IMR-90 (cell line): ENCODE measurements at regions not wholly inside any gene's neighbourhood (a gene's known extent, or its start where the extent isn't known, plus 50 kb on each side); places are given as distances from the start of the nearest gene placed in this dataset.

Experiments used
- ATAC-seq: fragments of 200-7000 bp; cut with Tn5 transposase; 2 replicates; pipeline ENCODE4 v1.9.1; 2020; ENCODE audit warnings: low read depth, mild to moderate bottlenecking, moderate library complexity
- BruUV-seq: library from RNA; stranded (reverse); fragments of 400-500 nt; replicated peaks from 2 replicates; lab custom pipeline; 2021; lab: Mats Ljungman, UMichigan
- CTCF ChIA-PET: fragments of 300-600 bp; formaldehyde crosslinking; extraction: SDS; loops from one replicate; lab custom pipeline; 2021; ENCODE audit warnings: antibody characterized with exemption; lab: Yijun Ruan, JAX
- POLR2A ChIA-PET: fragments of 300-600 bp; sonication (Branson Sonifier 250); formaldehyde crosslinking; loops from one replicate; lab custom pipeline; 2022; ENCODE audit warnings: antibody characterized with exemption; ENCODE audit not compliant: unreplicated experiment; lab: Charles Lee
- DNase-seq: peaks from one replicate; pipeline ENCODE4 v3.0.0; 2013
- H2AFZ ChIP-seq: replicated peaks from 2 replicates; pipeline ENCODE3; 2013; ENCODE audit warnings: low read length, mild to moderate bottlenecking; ENCODE audit not compliant: poor library complexity
- H2AK5ac ChIP-seq: 2 replicates; pipeline ENCODE4 v1.6.1; 2013; ENCODE audit warnings: low read depth, low read length, inconsistent platforms
- H2AK9ac ChIP-seq: replicated peaks from 2 replicates; pipeline ENCODE3; 2013; ENCODE audit warnings: mild to moderate bottlenecking, low read depth, low read length, moderate library complexity; ENCODE audit not compliant: poor library complexity
- H2BK120ac ChIP-seq: 2 replicates; pipeline ENCODE4 v1.6.1; 2013; ENCODE audit warnings: low read depth, low read length, inconsistent platforms
- H2BK15ac ChIP-seq: 3 replicates; pipeline ENCODE4 v1.6.1; 2013; ENCODE audit warnings: low read depth, low read length, inconsistent platforms
- H2BK20ac ChIP-seq: 2 replicates; pipeline ENCODE4 v1.6.1; 2013; ENCODE audit warnings: low read depth, mild to moderate bottlenecking, inconsistent platforms, low read length, moderate library complexity
- H2BK5ac ChIP-seq: 2 replicates; pipeline ENCODE4 v1.6.1; 2013; ENCODE audit warnings: mild to moderate bottlenecking, low read depth, low read length, inconsistent platforms; ENCODE audit not compliant: poor library complexity, severe bottlenecking
- H3K14ac ChIP-seq: replicated peaks from 2 replicates; pipeline ENCODE4 v1.6.1; 2013; ENCODE audit warnings: low read depth, low read length, inconsistent platforms
- H3K18ac ChIP-seq: 2 replicates; pipeline ENCODE4 v1.6.1; 2013; ENCODE audit warnings: low read depth, low read length, control low read depth
- H3K23ac ChIP-seq: 2 replicates; pipeline ENCODE4 v1.6.1; 2013; ENCODE audit warnings: low read depth, low read length, inconsistent platforms
- H3K27ac ChIP-seq: 2 replicates; pipeline ENCODE4 v1.5.1; 2013; ENCODE audit warnings: mild to moderate bottlenecking, control low read depth, low read length; ENCODE audit not compliant: insufficient read depth
- H3K27me3 ChIP-seq: 2 replicates; pipeline ENCODE4 v1.6.1; 2013; ENCODE audit warnings: low read length; ENCODE audit not compliant: control insufficient read depth, insufficient read depth
- H3K36me3 ChIP-seq: 2 replicates; pipeline ENCODE4 v1.6.1; 2013; ENCODE audit warnings: low read length, mixed read lengths; ENCODE audit not compliant: control insufficient read depth, insufficient read depth
- H3K4ac ChIP-seq: 2 replicates; pipeline ENCODE4 v1.6.1; 2013; ENCODE audit warnings: low read depth, low read length, inconsistent platforms
- H3K4me1 ChIP-seq: 2 replicates; pipeline ENCODE4 v1.6.1; 2013; ENCODE audit warnings: low read length, mixed read lengths; ENCODE audit not compliant: control insufficient read depth, insufficient read depth
- H3K4me2 ChIP-seq: 2 replicates; pipeline ENCODE4 v1.6.1; 2013; ENCODE audit warnings: low read depth, mild to moderate bottlenecking, control low read depth, low read length, moderate library complexity
- H3K4me3 ChIP-seq: 2 replicates; pipeline ENCODE4 v1.5.1; 2013; ENCODE audit warnings: low read depth, mild to moderate bottlenecking, control low read depth, low read length, moderate library complexity; ENCODE audit not compliant: insufficient read depth
- H3K56ac ChIP-seq: 2 replicates; pipeline ENCODE4 v1.6.1; 2013; ENCODE audit warnings: low read length, inconsistent platforms; ENCODE audit not compliant: insufficient read depth; ENCODE audit errors: extremely low read depth
- H3K79me1 ChIP-seq, 2 experiments: 2 replicates each; pipeline ENCODE4 v1.6.1; 2013; ENCODE audit warnings: low read length in 2 of 2, inconsistent platforms in 1 of 2, low read depth in 1 of 2
- H3K9ac ChIP-seq: 2 replicates; pipeline ENCODE4 v1.6.1; 2013; ENCODE audit warnings: low read depth, low read length, control low read depth
- H3K9me1 ChIP-seq: 2 replicates; pipeline ENCODE4 v1.6.1; 2013; ENCODE audit warnings: low read length, inconsistent platforms; ENCODE audit not compliant: insufficient read depth
- H3K9me3 ChIP-seq: 2 replicates; pipeline ENCODE4 v1.6.1; 2013; ENCODE audit warnings: low read length; ENCODE audit not compliant: control insufficient read depth, insufficient read depth
- H4K20me1 ChIP-seq: 2 replicates; pipeline ENCODE4 v1.6.1; 2013; ENCODE audit warnings: low read length, inconsistent platforms; ENCODE audit not compliant: insufficient read depth
- H4K5ac ChIP-seq: 2 replicates; pipeline ENCODE4 v1.6.1; 2013; ENCODE audit warnings: mild to moderate bottlenecking, low read depth, low read length, control low read depth
- H4K8ac ChIP-seq, 2 experiments: 2 replicates each; pipeline ENCODE4 v1.6.1; 2013; ENCODE audit warnings: low read depth in 2 of 2, low read length in 2 of 2, control low read depth in 1 of 2, inconsistent platforms in 1 of 2
- H4K91ac ChIP-seq: 2 replicates; pipeline ENCODE4 v1.6.1; 2013; ENCODE audit warnings: low read depth, low read length, inconsistent platforms; ENCODE audit not compliant: insufficient read depth
- FOS ChIP-seq: fragments of 150-350 bp; IDR thresholded peaks from 2 replicates; pipeline ENCODE4 v1.6.1; 2016; ENCODE audit warnings: low read depth, low read length
- MAZ ChIP-seq: IDR thresholded peaks from 2 replicates; pipeline ENCODE4 v1.6.1; 2012; ENCODE audit warnings: low read depth, mild to moderate bottlenecking, low read length, improper control_type of control experiment, moderate library complexity, borderline replicate concordance
- WGBS, 2 experiments: methylation state at CpG; one replicate each; pipeline versions ENCODE4 v1.1.5 to v1.1.7; 2013; ENCODE audit warnings: missing lambda C conversion rate in 2 of 2; ENCODE audit not compliant: insufficient read length in 1 of 2; ENCODE audit errors: extremely low coverage in 2 of 2; 5-methylcytosine and 5-hydroxymethylcytosine counted together
- dilution Hi-C: fragments of 300-500 bp; cut with HindIII; formaldehyde crosslinking; loops from one replicate; pipeline ENCODE4 v1.14.3; 2018; ENCODE audit warnings: low sequenced_read_pairs; ENCODE audit not compliant: unreplicated experiment
- in situ Hi-C: fragments of 300-500 bp; cut with MboI; formaldehyde crosslinking; loops from 3 replicates; pipeline ENCODE4 v1.14.3; 2019; ENCODE audit warnings: low sequenced_read_pairs, inconsistent platforms, mixed read lengths
- intact Hi-C: fragments of 100-400 bp; cut with micrococcal nuclease; formaldehyde crosslinking; loops from 2 replicates; pipeline ENCODE4 v1.10.0; 2022

DNA sequence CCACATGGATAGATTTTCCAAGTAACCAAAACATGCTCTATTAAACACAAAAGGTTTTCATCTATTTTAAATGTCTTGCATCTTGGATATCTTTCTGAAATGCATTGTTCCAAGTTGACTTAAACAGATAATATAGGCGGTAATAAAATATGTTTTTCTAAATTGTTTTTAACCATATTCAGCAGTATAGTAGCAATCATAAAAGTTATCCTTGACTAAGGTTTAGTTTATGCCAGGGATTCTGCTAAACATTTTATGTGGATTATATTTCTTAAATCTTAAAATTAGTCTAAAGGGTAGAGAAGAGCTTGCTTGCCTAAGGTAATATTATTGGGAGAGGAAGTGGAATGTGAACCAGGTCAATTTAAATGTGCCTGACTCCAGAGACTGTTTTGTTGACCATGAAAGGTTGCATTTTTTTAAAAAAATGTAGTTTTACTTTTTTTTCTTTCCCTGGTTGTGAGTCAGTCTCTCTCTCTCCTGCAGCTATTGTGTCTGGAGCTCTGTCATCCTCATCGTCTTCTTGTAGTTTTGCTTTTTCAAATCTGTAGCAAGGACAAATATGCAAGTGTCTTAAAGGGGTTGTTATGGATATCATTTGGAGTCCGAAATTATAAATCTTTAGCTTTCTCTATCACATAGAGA lies 309.1 kb upstream of the COL3A1 start:
- BruUV-seq, result no TSS peak
- H2AFZ ChIP-seq, result no peak overlapping the region

More for the DNA sequence above, 309.1 kb upstream of the COL3A1 start:
- Histone ChIP-seq H2AK5ac (no peak overlapping the region), H3K9me1 (peaks cover 2% of the 10 kb centered on the region), H4K8ac (no peak overlapping the region; a peak in 1 of 4 replicates), H3K4me1 (no peaks in the 10 kb centered on the region; the same call in 1 of the 2 replicates), H3K79me1 (no peaks in the 10 kb centered on the region), H3K36me3 (no peaks in the 10 kb centered on the region), H3K18ac (peak overlapping the region; percentile 50), H3K9ac (no peak overlapping the region), H2BK5ac (peak overlapping the region; percentile 15), H3K27ac (no peak overlapping the region), H2AK9ac (no peak overlapping the region), H4K91ac (no peak overlapping the region), H3K14ac (no peak overlapping the region), H2BK15ac (no peak overlapping the region), H3K23ac (no peak overlapping the region), H3K4me2 (no peak overlapping the region; the same call in 1 of the 2 replicates), H3K4me3 (no peak overlapping the region), H3K56ac (0 out of 2 replicates have a peak overlapping the region, but pooled peaks have one; percentile 22), H2BK120ac (peak overlapping the region; percentile 7; the same call in 1 of the 2 replicates), H2BK20ac (no peak overlapping the region), H4K5ac (no peak overlapping the region), H3K4ac (no peak overlapping the region), H4K20me1 (no peaks in the 10 kb centered on the region), H3K9me3 (no peaks in the 10 kb centered on the region), H3K27me3 (no peaks in the 10 kb centered on the region)
- intact Hi-C loops (no loop called here), dilution Hi-C loops (no loop called here), in situ Hi-C loops (no loop called here)
- ChIA-PET POLR2A (interaction anchor here (0.8 kb wide), 1 partner anchor 11 kb away, joined by 3 read pairs; no protein-coding TSS in a partner anchor), CTCF (no interaction called here)
- TF ChIP-seq MAZ (no peak), FOS (peak; percentile 11; the same call in 1 of the 2 replicates)
- WGBS, 2 experiments, result no CpG with 5 or more reads among the region's 3 CpGs
- DNase-seq (peak; percentile 55), ATAC-seq (peak; percentile 73)
